Fibroblast of mammary gland (primary cell): ENCODE measurements at regions not wholly inside any gene's neighbourhood (a gene's known extent, or its start where the extent isn't known, plus 50 kb on each side); places are given as distances from the start of the nearest gene placed in this dataset.

Experiments used
- DNase-seq: peaks from one replicate; pipeline ENCODE4 v3.0.0-alpha.2; 2010; ENCODE audit warnings: low read depth
- H3K4me3 ChIP-seq: 2 replicates; pipeline ENCODE4 v1.5.1; 2011; ENCODE audit warnings: low read depth, mild to moderate bottlenecking, low read length, moderate library complexity; ENCODE audit not compliant: control insufficient read depth
- TF ChIP-seq, protein P1 (sequence below): conservative IDR thresholded peaks from 2 replicates; pipeline ENCODE4 v1.5.1; 2011; ENCODE audit warnings: low read depth, low read length, inconsistent platforms; ENCODE audit not compliant: control insufficient read depth, insufficient read depth

DNA sequence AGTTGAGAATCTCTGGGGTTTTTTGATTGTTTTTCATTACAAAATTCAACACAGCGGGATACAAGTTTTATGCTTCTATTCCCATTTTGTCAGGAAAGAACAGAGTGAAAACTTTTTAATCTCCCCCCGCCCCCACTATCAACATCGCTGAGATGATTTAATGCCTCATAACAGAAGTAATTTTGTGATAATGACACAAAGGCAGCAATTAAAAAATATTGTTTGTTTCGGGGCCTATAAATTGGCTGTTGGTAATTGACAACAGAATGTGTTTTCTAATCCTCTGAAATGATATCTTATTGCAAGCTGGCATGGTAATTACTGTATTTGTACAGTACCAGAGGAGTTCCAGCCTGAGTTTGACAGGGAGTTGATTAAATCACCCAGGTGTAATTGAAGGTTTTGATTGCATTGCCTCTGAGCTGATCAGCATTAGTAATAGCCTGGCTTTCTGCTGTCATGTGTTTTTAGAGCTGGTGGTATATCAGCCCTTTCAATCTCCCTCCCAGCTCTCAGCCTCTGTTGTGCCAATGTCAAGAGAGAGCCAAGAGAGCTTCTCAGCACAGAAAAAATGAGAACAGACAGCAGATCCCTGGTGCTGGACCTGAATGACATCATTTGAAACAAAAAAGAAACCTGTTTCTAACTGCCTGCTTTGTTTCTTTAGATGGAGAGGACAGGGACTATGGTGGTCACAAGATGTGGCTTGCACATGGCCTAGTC lies 265.1 kb downstream of the FAM76B start:
- TF ChIP-seq, protein P1, sequence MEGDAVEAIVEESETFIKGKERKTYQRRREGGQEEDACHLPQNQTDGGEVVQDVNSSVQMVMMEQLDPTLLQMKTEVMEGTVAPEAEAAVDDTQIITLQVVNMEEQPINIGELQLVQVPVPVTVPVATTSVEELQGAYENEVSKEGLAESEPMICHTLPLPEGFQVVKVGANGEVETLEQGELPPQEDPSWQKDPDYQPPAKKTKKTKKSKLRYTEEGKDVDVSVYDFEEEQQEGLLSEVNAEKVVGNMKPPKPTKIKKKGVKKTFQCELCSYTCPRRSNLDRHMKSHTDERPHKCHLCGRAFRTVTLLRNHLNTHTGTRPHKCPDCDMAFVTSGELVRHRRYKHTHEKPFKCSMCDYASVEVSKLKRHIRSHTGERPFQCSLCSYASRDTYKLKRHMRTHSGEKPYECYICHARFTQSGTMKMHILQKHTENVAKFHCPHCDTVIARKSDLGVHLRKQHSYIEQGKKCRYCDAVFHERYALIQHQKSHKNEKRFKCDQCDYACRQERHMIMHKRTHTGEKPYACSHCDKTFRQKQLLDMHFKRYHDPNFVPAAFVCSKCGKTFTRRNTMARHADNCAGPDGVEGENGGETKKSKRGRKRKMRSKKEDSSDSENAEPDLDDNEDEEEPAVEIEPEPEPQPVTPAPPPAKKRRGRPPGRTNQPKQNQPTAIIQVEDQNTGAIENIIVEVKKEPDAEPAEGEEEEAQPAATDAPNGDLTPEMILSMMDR, result no peak
- no peak overlapping the region for H3K4me3 ChIP-seq
- no peak for DNase-seq

DNA sequence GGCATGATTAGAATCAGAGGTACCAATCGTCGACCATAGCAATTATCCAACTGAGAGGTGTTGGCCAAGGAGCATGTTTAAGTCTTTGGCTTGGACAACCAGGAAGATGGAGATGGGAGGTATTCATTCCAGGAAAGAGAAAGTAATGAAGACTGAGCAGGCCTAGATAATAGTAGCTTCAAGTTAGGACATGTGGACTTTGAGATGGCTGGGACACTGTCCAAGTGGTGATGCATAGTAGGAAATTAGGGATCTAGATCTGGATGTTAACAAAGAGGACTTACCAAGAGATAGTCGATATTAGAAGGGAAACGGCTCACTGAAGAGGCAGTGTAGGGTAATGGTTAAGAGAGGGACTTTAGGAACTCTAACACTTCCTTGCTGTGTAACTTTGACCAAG lies 266.7 kb downstream of the FAM76B start:
- DNase-seq, result peak; percentile 81
- TF ChIP-seq, protein P1, result no peak
- no peak overlapping the region for H3K4me3 ChIP-seq

DNA sequence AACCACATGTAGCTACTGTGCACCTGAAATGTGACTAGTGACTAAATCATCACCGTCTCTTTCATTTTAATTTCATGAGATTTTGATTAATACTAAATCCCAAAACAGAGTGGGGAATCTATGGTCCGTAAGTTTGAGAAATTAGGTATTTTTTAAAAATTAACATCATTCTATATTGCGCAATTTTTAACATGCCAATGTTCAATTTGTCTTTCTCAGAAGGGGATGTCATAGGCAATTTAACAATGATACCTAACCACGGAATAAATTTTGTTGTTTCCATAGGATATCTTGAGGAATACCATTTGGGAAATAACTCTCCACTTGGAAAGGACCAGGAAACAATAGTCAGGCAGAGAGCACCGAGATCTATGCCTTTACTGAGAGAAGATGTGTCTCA lies 267.7 kb downstream of the FAM76B start:
- DNase-seq, result no peak
- TF ChIP-seq, protein P1, result no peak
- H3K4me3 ChIP-seq, result no peak overlapping the region

DNA sequence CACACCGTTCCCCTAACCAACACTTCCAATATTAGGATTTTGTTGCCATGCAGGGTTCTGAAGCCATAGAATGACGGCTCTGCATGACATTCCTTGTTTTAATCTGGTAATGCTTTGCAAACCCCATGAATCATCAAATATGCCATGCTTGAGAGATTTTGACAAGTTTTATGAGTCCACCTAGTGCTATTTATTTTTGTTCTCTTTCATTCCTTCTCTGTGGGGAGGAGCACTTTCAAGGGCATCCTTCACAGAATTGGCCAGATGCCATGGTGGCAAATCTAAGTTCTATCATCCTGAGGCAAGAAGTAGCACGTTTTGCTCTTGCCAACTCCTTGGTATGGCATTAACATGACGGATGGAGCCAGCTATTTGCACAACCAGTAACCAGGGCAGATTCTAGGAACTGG lies 268.4 kb downstream of the FAM76B start:
- no peak overlapping the region for H3K4me3 ChIP-seq
- TF ChIP-seq, protein P1, result no peak
- peak; percentile 78 for DNase-seq

DNA sequence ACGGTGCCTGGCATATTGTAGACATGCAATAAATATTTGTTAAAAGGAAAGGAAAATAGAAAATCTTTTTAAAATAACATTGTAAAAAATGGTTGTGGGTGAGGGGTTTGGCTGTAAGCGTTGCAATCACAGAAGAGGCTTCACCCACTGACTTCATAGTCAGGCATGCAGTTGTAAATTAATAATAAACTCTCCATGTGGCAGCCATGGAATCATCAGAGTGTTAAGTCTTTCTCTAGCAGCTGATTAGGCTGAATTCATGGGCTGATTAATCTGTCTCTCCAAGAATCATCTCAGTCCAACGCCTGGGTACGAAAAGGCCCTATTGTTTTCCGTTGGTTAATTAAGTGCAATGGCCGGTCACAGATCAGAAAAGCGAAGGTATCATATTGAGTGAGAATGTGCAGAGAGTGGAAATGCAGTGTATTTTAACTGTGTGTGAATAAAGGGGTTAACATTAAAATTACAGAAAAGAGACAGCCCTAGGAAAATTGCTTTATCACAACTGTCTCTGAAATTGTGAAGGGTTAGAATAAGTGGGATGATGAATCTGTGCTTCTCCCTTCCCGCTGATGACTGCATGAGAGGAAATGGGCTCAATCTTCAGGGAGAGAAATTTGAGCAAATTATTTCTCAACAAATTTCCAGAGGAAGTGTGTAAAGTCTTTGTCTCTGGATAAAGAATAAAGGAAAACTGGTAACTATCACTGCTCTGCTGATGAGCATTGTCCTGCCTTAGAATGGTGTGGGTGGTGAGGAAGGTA lies 269.0 kb downstream of the FAM76B start:
- no peak overlapping the region for H3K4me3 ChIP-seq
- DNase-seq, result no peak
- TF ChIP-seq, protein P1, result no peak

DNA sequence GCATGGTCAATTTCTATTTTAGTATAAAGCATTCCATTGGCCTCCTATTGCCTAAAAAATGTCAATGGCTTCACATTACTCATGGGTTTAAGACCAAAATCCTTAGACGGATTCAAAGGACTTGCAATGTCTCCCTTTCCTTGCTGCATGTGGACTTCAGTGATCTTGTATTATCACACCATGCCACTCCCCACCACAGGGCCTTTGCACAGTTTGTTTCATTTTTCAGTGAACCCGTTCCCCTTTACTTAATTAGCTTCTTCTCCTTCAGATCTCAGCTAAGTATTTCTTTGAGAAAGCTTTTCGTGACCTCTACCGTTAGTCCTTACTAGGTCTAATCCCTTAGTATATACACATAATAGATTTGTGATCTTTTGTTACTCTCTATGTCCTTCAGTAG lies 269.7 kb downstream of the FAM76B start:
- H3K4me3 ChIP-seq, result no peak overlapping the region
- TF ChIP-seq, protein P1, result no peak
- DNase-seq, result no peak
